ENCODE measurements at regions not wholly inside any gene's neighbourhood (a gene's known extent, or its start where the extent isn't known, plus 50 kb on each side); places are given as distances from the start of the nearest gene placed in this dataset.

GRCh38 chr16:79887541-79888540 is 287.3 kb upstream of the MAF start:
- intact Hi-C loops (cut with micrococcal nuclease): no loop called here
- Mint-ChIP-seq H3K27me3 (ENCODE audit: low read depth in 2 of 2) (no peaks in the 10 kb centered on the region), H3K4me1 (peaks cover 0 to 5% of the 10 kb centered on the region in 2 donors), H3K36me3 (no peaks in the 10 kb centered on the region), H3K4me3 (no peak overlapping the region), H3K27ac (no peak overlapping the region), H3K9me3 (no peaks in the 10 kb centered on the region)
- ATAC-seq: no peak
- 84% methylated on average over 8 of the region's 8 CpGs for WGBS (ENCODE audit: insufficient coverage)
- Histone ChIP-seq H3K36me3 (ENCODE audit: control insufficient read depth, insufficient read depth, low read length) (no peaks in the 10 kb centered on the region), H3K4me1 (ENCODE audit: control insufficient read depth, insufficient read depth, low read length) (no peaks in the 10 kb centered on the region), H3K27ac (ENCODE audit: low read length) (no peak overlapping the region), H3K27me3 (ENCODE audit: control insufficient read depth, insufficient read depth, low read length) (no peaks in the 10 kb centered on the region), H3K4me3 (ENCODE audit: low read length) (no peak overlapping the region), H3K9me3 (ENCODE audit: control insufficient read depth, insufficient read depth, low read length) (no peaks in the 10 kb centered on the region)
- no peak for TF ChIP-seq CTCF (IDR thresholded peaks at IDR 0.05)
- no peak for DNase-seq

- peaks cover 0 to 5% of the 10 kb centered on the region in 2 donors for H3K4me1 Mint-ChIP-seq
- no peak for TF ChIP-seq CTCF (IDR thresholded peaks at IDR 0.05)
- 97% methylated on average over 7 of the region's 7 CpGs for WGBS (ENCODE audit: insufficient coverage)
Observed at GRCh38 chr16:79885320-79885719, 284.8 kb upstream of the MAF start.

GRCh38 chr16:79883494-79883893 is 283.0 kb upstream of the MAF start:
- no peak overlapping the region for H3K4me3 ChIP-seq (ENCODE audit: low read length)
- H3K4me1 Mint-ChIP-seq: peaks cover 0 to 5% of the 10 kb centered on the region in 2 donors
- no peak for TF ChIP-seq CTCF (IDR thresholded peaks at IDR 0.05)
- DNase-seq (no peak), ATAC-seq (no peak)
- H3K27me3 Mint-ChIP-seq (ENCODE audit: low read depth in 2 of 2): peaks cover 0 to 2% of the 10 kb centered on the region in 2 donors
- no peaks in the 10 kb centered on the region for H3K4me1 ChIP-seq (ENCODE audit: control insufficient read depth, insufficient read depth, low read length)
- 100% methylated on average over 2 of the region's 4 CpGs for WGBS (ENCODE audit: insufficient coverage)
- no peaks in the 10 kb centered on the region for H3K36me3 Mint-ChIP-seq
- H3K9me3 ChIP-seq (ENCODE audit: control insufficient read depth, insufficient read depth, low read length): no peaks in the 10 kb centered on the region
- no peak overlapping the region for H3K4me3 Mint-ChIP-seq
- H3K27me3 ChIP-seq (ENCODE audit: control insufficient read depth, insufficient read depth, low read length): no peaks in the 10 kb centered on the region
- no peak overlapping the region for H3K27ac ChIP-seq (ENCODE audit: low read length)
- no peaks in the 10 kb centered on the region for H3K36me3 ChIP-seq (ENCODE audit: control insufficient read depth, insufficient read depth, low read length)
- H3K27ac Mint-ChIP-seq: no peak overlapping the region
- intact Hi-C loops (cut with micrococcal nuclease): no loop called here
- H3K9me3 Mint-ChIP-seq: no peaks in the 10 kb centered on the region

More at GRCh38 chr16:79885320-79885719, 284.8 kb upstream of the MAF start:
- no peak overlapping the region for H3K27ac Mint-ChIP-seq
- no peaks in the 10 kb centered on the region for H3K27me3 Mint-ChIP-seq (ENCODE audit: low read depth in 2 of 2)
- no peaks in the 10 kb centered on the region for H3K9me3 ChIP-seq (ENCODE audit: control insufficient read depth, insufficient read depth, low read length)
- no peaks in the 10 kb centered on the region for H3K4me1 ChIP-seq (ENCODE audit: control insufficient read depth, insufficient read depth, low read length)
- H3K27ac ChIP-seq (ENCODE audit: low read length): no peak overlapping the region
- no peak overlapping the region for H3K4me3 ChIP-seq (ENCODE audit: low read length)
- intact Hi-C loops (cut with micrococcal nuclease): no loop called here
- H3K27me3 ChIP-seq (ENCODE audit: control insufficient read depth, insufficient read depth, low read length): no peaks in the 10 kb centered on the region
- H3K36me3 ChIP-seq (ENCODE audit: control insufficient read depth, insufficient read depth, low read length): no peaks in the 10 kb centered on the region
- H3K4me3 Mint-ChIP-seq: no peak overlapping the region
- H3K9me3 Mint-ChIP-seq: no peaks in the 10 kb centered on the region
- H3K36me3 Mint-ChIP-seq: no peaks in the 10 kb centered on the region
- DNase-seq: no peak
- no peak for ATAC-seq
